Mesothelial cell of epicardium (in vitro differentiated cells): ENCODE measurements at regions not wholly inside any gene's neighbourhood (a gene's known extent, or its start where the extent isn't known, plus 50 kb on each side); places are given as distances from the start of the nearest gene placed in this dataset.

Experiments used
- DNase-seq, 2 experiments: peaks; one replicate each; pipeline ENCODE4 v3.0.0; 2021; ENCODE audit warnings: low spot score in 2 of 2; ENCODE audit not compliant: unreplicated experiment in 2 of 2
- H3K27ac Mint-ChIP-seq: 2 replicates; pipeline ENCODE4 v1.8.0; 2021; ENCODE audit warnings: mixed read lengths
- H3K27me3 Mint-ChIP-seq: 2 replicates; pipeline ENCODE4 v1.8.0; 2021; ENCODE audit warnings: low read depth, mixed read lengths
- H3K36me3 Mint-ChIP-seq: 2 replicates; pipeline ENCODE4 v1.8.0; 2021; ENCODE audit warnings: mixed read lengths
- H3K4me1 Mint-ChIP-seq: 2 replicates; pipeline ENCODE4 v1.8.0; 2021; ENCODE audit warnings: mixed read lengths
- H3K4me3 Mint-ChIP-seq: 2 replicates; pipeline ENCODE4 v1.8.0; 2021; ENCODE audit warnings: mild to moderate bottlenecking, moderate library complexity, mixed read lengths
- H3K9me3 Mint-ChIP-seq: 2 replicates; pipeline ENCODE4 v1.8.0; 2021; ENCODE audit warnings: mixed read lengths
- CTCF ChIP-seq: fragments of 200-600 bp; sonication (generic); IDR thresholded peaks from one replicate; pipeline ENCODE4 v1.5.0; 2021; ENCODE audit warnings: antibody characterized with exemption; ENCODE audit not compliant: unreplicated experiment

DNA sequence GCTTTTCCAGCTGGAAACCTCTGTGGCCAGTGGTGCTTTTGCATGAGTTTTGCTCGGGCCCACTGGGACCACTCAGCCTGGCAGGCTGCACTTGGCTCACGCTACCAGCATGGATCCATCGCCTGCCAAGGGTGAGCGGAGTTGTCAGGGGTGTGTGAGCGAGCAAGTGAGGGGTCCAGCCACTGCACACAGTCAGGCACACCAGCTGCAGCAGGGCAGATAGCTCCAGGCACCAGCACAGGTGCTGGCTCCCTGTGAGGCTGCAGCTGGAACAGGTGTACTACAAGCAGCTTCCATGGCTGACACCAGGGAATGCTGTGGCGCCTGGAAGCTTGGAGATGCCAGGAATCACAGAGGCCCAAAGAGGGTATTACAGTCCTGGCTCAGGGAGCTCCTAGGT is 391.2 kb upstream of the SGCD start:
- H3K27me3 Mint-ChIP-seq: peaks cover 27% of the 10 kb centered on the region
- H3K9me3 Mint-ChIP-seq: no peaks in the 10 kb centered on the region
- TF ChIP-seq CTCF: no peak
- no peaks in the 10 kb centered on the region for H3K4me1 Mint-ChIP-seq
- DNase-seq: no peak
- H3K4me3 Mint-ChIP-seq: no peak overlapping the region
- H3K36me3 Mint-ChIP-seq: no peaks in the 10 kb centered on the region
- no peak overlapping the region for H3K27ac Mint-ChIP-seq

DNA sequence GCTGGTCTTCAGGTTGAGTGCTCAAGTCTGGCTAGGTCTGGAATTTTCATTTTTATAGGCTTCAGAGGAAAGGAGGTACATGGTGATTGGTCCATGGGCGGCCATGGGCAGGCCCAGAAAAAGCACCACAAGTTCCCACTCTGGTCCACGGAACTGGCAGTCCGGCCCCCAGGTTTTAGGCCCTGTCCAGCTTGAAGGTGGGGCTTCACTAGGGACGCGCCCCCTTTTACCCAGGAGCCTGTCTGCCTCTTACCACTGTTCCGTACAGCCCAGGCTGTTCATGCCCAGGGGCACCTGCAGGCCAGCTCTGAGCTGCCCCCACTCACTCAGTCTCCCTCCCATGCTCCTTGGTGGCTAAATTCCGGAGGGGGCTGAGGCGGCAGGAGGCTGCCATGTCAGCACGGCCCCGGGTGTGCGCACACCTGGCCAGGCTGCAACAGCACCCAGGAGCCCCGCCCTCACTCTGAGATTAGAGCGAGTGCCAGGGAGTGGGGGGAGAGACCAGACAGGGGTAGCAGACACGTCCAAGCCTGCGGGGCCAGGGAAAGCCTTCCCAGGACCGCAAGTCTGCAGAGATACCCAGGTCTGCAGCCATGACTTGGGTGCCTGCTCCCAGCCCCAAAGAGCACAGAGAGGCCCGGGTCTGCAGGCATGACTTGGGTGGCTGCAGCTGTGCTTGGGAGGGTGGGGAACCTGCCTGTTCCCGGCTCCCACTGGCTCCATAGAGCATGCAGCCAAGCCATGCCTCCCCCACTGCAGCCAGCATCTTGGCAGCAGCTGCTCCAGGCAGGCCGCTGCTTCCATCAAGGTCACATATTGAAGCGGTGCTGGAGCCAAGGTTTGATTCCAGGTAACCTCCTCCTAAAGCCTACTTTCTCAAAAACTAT is 390.2 kb upstream of the SGCD start:
- Mint-ChIP-seq H3K4me1 (no peaks in the 10 kb centered on the region), H3K27ac (no peak overlapping the region), H3K27me3 (peaks cover 20% of the 10 kb centered on the region), H3K4me3 (no peak overlapping the region), H3K9me3 (no peaks in the 10 kb centered on the region), H3K36me3 (no peaks in the 10 kb centered on the region)
- no peak for TF ChIP-seq CTCF
- DNase-seq: no peak

- H3K4me1 Mint-ChIP-seq: no peaks in the 10 kb centered on the region
- H3K27me3 Mint-ChIP-seq: peaks cover 17% of the 10 kb centered on the region
- no peak overlapping the region for H3K4me3 Mint-ChIP-seq
Observed at GRCh38 chr5:155938051-155938450, 388.9 kb upstream of the SGCD start.

GRCh38 chr5:155941340-155941739 is 385.6 kb upstream of the SGCD start:
- Mint-ChIP-seq H3K4me1 (peaks cover 12% of the 10 kb centered on the region), H3K27ac (no peak overlapping the region), H3K9me3 (no peaks in the 10 kb centered on the region), H3K4me3 (no peak overlapping the region), H3K27me3 (peaks cover 4% of the 10 kb centered on the region), H3K36me3 (no peaks in the 10 kb centered on the region)
- no peak for TF ChIP-seq CTCF
- no peak for DNase-seq

More at GRCh38 chr5:155938051-155938450, 388.9 kb upstream of the SGCD start:
- no peaks in the 10 kb centered on the region for H3K9me3 Mint-ChIP-seq
- no peak for DNase-seq
- no peaks in the 10 kb centered on the region for H3K36me3 Mint-ChIP-seq
- TF ChIP-seq CTCF: no peak
- H3K27ac Mint-ChIP-seq: no peak overlapping the region

- H3K9me3 Mint-ChIP-seq: no peaks in the 10 kb centered on the region
- no peak overlapping the region for H3K27ac Mint-ChIP-seq
- H3K36me3 Mint-ChIP-seq: no peaks in the 10 kb centered on the region
- H3K4me1 Mint-ChIP-seq: peaks cover 20% of the 10 kb centered on the region
- TF ChIP-seq CTCF: peak; percentile 69
- DNase-seq: peak in 1 of 2 experiments; percentile 48
- H3K27me3 Mint-ChIP-seq: peaks cover 4% of the 10 kb centered on the region
- no peak overlapping the region for H3K4me3 Mint-ChIP-seq
Observed at GRCh38 chr5:155943516-155944407, 383.2 kb upstream of the SGCD start.
